ENCODE measurements at regions not wholly inside any gene's neighbourhood (a gene's known extent, or its start where the extent isn't known, plus 50 kb on each side); places are given as distances from the start of the nearest gene placed in this dataset.

GRCh38 chr3:177561365-177561764, 364.1 kb upstream of the TBL1XR1 start:
- DNase-seq (ENCODE audit: low spot score), result no peak
- ChIA-PET POLR2A (ENCODE audit: low non-redundant PET) (no interaction called here), CTCF (no interaction called here)
- TF ChIP-seq CTCF (conservative IDR thresholded peaks at IDR 0.05; ENCODE audit: low read depth), result no peak
- H3K27ac ChIP-seq, result no peak overlapping the region

- TF ChIP-seq CTCF (conservative IDR thresholded peaks at IDR 0.05; ENCODE audit: low read depth), result no peak
- ChIA-PET CTCF (no interaction called here), POLR2A (ENCODE audit: low non-redundant PET) (no interaction called here)
- H3K27ac ChIP-seq, result no peak overlapping the region
- DNase-seq (ENCODE audit: low spot score), result no peak
Observed at GRCh38 chr3:177561769-177562392, 364.6 kb upstream of the TBL1XR1 start.

GRCh38 chr3:177563243-177563780, 366.0 kb upstream of the TBL1XR1 start:
- CTCF ChIA-PET, result interaction anchor here (0.6 kb wide), 1 partner anchor 521 kb away, joined by 3 read pairs; no protein-coding TSS in a partner anchor
- DNase-seq (ENCODE audit: low spot score), result no peak
- H3K27ac ChIP-seq, result no peak overlapping the region
- TF ChIP-seq CTCF (conservative IDR thresholded peaks at IDR 0.05; ENCODE audit: low read depth), result no peak
- POLR2A ChIA-PET (ENCODE audit: low non-redundant PET), result no interaction called here

GRCh38 chr3:177563792-177564191, 366.5 kb upstream of the TBL1XR1 start:
- TF ChIP-seq CTCF (conservative IDR thresholded peaks at IDR 0.05; ENCODE audit: low read depth), result no peak
- CTCF ChIA-PET, result no interaction called here
- no peak overlapping the region for H3K27ac ChIP-seq
- no peak for DNase-seq (ENCODE audit: low spot score)
- POLR2A ChIA-PET (ENCODE audit: low non-redundant PET), result no interaction called here

- no peak for DNase-seq (ENCODE audit: low spot score)
- CTCF ChIA-PET, result no interaction called here
- TF ChIP-seq CTCF (conservative IDR thresholded peaks at IDR 0.05; ENCODE audit: low read depth), result no peak
Observed at GRCh38 chr3:177565981-177566380, 368.7 kb upstream of the TBL1XR1 start.

GRCh38 chr3:177567833-177568232, 370.6 kb upstream of the TBL1XR1 start:
- TF ChIP-seq CTCF (conservative IDR thresholded peaks at IDR 0.05; ENCODE audit: low read depth), result no peak
- no peak overlapping the region for H3K27ac ChIP-seq
- ChIA-PET CTCF (no interaction called here), POLR2A (ENCODE audit: low non-redundant PET) (no interaction called here)
- no peak for DNase-seq (ENCODE audit: low spot score)

More at GRCh38 chr3:177565981-177566380, 368.7 kb upstream of the TBL1XR1 start:
- no peak overlapping the region for H3K27ac ChIP-seq
- POLR2A ChIA-PET (ENCODE audit: low non-redundant PET), result no interaction called here

Data from RWPE1 (cell line).